ENCODE measurements at regions not wholly inside any gene's neighbourhood (a gene's known extent, or its start where the extent isn't known, plus 50 kb on each side); places are given as distances from the start of the nearest gene placed in this dataset.
"Not testable (repeated sequence)": the region's sequence is repeated elsewhere in the genome, so short reads cannot be mapped to it uniquely, and the experiment has no call there.

- 71 to 78% methylated on average over 10 of the region's 10 CpGs for WGBS, 2 donors
These were observed 699.8 kb upstream of the GBE1 start for GRCh38 chr3:82461049-82461889.

GRCh38 chr3:82448320-82448719 is 686.9 kb upstream of the GBE1 start:
- 52 to 62% methylated on average over 2 of the region's 2 CpGs for WGBS, 2 donors

More at GRCh38 chr3:82461049-82461889, 699.8 kb upstream of the GBE1 start:
- H3K27me3 ChIP-seq = no peaks in the 10 kb centered on the region
- no peak for ATAC-seq
- peaks cover 0 to 13% (median 0%) of the 10 kb centered on the region in 11 donors for H3K9me3 ChIP-seq
- TF ChIP-seq CTCF (IDR thresholded peaks at IDR 0.05) = no peak
- H3K4me3 ChIP-seq = no peak overlapping the region
- H3K4me1 ChIP-seq = no peaks in the 10 kb centered on the region
- intact Hi-C loops (cut with DNase I) = no loop called here
- no peaks in the 10 kb centered on the region for H3K36me3 ChIP-seq
- no peak overlapping the region for H3K27ac ChIP-seq
- DNase-seq = no peak

GRCh38 chr3:82428821-82429220 is 667.4 kb upstream of the GBE1 start:
- DNase-seq; H3K4me3 ChIP-seq; H3K9me3 ChIP-seq; H3K27ac ChIP-seq; intact Hi-C loops (cut with DNase I); H3K27me3 ChIP-seq; H3K36me3 ChIP-seq; ATAC-seq; H3K4me1 ChIP-seq: not testable (repeated sequence)
- 15% methylated on average over 7 of the region's 7 CpGs for WGBS, 2 donors

More at GRCh38 chr3:82448320-82448719, 686.9 kb upstream of the GBE1 start:
- Histone ChIP-seq H3K4me3 (no peak overlapping the region), H3K36me3 (no peaks in the 10 kb centered on the region), H3K27ac (no peak overlapping the region), H3K27me3 (no peaks in the 10 kb centered on the region), H3K4me1 (no peaks in the 10 kb centered on the region), H3K9me3 (peaks cover 0 to 19% (median 0%) of the 10 kb centered on the region in 11 donors)
- DNase-seq = no peak
- TF ChIP-seq CTCF (IDR thresholded peaks at IDR 0.05) = no peak
- intact Hi-C loops (cut with DNase I) = no loop called here
- no peak for ATAC-seq

GRCh38 chr3:82424031-82424339 is 662.5 kb upstream of the GBE1 start:
- DNase-seq = no peak
- Histone ChIP-seq H3K4me3 (no peak overlapping the region), H3K27me3 (peaks cover 0 to under 1% (median 0%) of the 10 kb centered on the region in 7 donors), H3K27ac (no peak overlapping the region), H3K4me1 (no peaks in the 10 kb centered on the region), H3K9me3 (no peaks in the 10 kb centered on the region), H3K36me3 (no peaks in the 10 kb centered on the region)
- ATAC-seq = no peak
- intact Hi-C loops (cut with DNase I) = no loop called here
- WGBS, 2 donors = 17 to 24% methylated on average over 1 of the region's 1 CpG
- TF ChIP-seq CTCF (IDR thresholded peaks at IDR 0.05) = no peak

Data from heart right ventricle (tissue), 16 donors.